ENCODE measurements at regions not wholly inside any gene's neighbourhood (a gene's known extent, or its start where the extent isn't known, plus 50 kb on each side); places are given as distances from the start of the nearest gene placed in this dataset.
"Not testable (repeated sequence)": the region's sequence is repeated elsewhere in the genome, so short reads cannot be mapped to it uniquely, and the experiment has no call there.

DNA sequence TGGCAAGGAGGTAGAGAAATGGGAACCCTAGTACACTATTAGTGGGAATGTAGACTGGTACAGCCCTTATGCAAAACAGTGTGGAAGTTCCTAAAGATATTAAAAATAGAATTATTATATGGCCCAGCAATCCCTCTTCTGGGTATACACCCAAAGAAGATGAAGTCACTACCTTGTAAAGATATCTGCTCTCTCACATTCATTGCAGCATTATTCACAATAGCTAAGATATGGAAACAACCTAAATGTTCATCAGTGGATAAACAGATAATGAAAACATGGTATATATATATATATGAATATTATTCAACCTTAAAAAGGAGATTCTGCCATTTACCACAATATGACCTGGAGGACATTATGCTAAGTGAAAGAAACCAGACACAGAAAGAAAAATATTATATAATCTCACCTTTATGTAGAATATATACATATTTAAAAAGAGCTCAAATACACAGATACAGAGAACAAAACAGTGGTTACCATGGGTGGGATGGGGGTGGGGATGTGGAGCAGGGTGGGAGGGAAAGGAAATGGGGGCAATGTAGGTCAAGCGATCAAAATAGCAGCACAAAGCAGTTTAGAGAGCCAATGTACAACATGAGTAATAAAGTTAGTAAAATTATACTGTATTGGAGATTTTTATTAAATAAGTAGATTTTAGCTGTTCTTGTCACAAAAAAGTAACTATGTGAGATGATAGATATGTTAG lies 138.6 kb downstream of the SPRY1 start:
- no peak for FAIRE-seq
- H3K27me3 ChIP-seq (ENCODE audit: control insufficient read depth in 3 of 3, insufficient read depth in 3 of 3, low read length in 3 of 3) = no peaks in the 10 kb centered on the region
- H3K9me3 ChIP-seq (ENCODE audit: control insufficient read depth in 2 of 2, insufficient read depth in 1 of 2, low read depth in 1 of 2, low read length in 1 of 2) = no peaks in the 10 kb centered on the region
- H3K36me3 ChIP-seq (ENCODE audit: control insufficient read depth in 3 of 3, insufficient read depth in 2 of 3, low read depth in 1 of 3, low read length in 3 of 3) = no peaks in the 10 kb centered on the region
- WGBS, 3 donors = 64 to 76% (median 74%) methylated on average over 1 of the region's 1 CpG
- H3K4me1 ChIP-seq (ENCODE audit: control insufficient read depth in 3 of 3, insufficient read depth in 2 of 3, low read depth in 1 of 3, low read length in 2 of 3) = no peaks in the 10 kb centered on the region
- H3K4me3 ChIP-seq (ENCODE audit: low read depth in 1 of 3, low read length in 3 of 3) = no peak overlapping the region
- H3K27ac ChIP-seq (ENCODE audit: low read depth in 1 of 3, low read length in 2 of 3) = no peak overlapping the region
- no peak for DNase-seq

GRCh38 chr4:123536225-123536624 lies 139.6 kb downstream of the SPRY1 start:
- no peak for FAIRE-seq
- no peak overlapping the region for H3K27ac ChIP-seq (ENCODE audit: low read depth in 1 of 3, low read length in 2 of 3)
- DNase-seq = no peak
- 62 to 79% (median 66%) methylated on average over 6 of the region's 6 CpGs for WGBS, 3 donors
- no peaks in the 10 kb centered on the region for H3K27me3 ChIP-seq (ENCODE audit: control insufficient read depth in 3 of 3, insufficient read depth in 3 of 3, low read length in 3 of 3)
- H3K4me1 ChIP-seq (ENCODE audit: control insufficient read depth in 3 of 3, insufficient read depth in 2 of 3, low read depth in 1 of 3, low read length in 2 of 3) = no peaks in the 10 kb centered on the region
- no peaks in the 10 kb centered on the region for H3K36me3 ChIP-seq (ENCODE audit: control insufficient read depth in 3 of 3, insufficient read depth in 2 of 3, low read depth in 1 of 3, low read length in 3 of 3)
- H3K4me3 ChIP-seq (ENCODE audit: low read depth in 1 of 3, low read length in 3 of 3) = no peak overlapping the region
- H3K9me3 ChIP-seq (ENCODE audit: control insufficient read depth in 2 of 2, insufficient read depth in 1 of 2, low read depth in 1 of 2, low read length in 1 of 2) = no peaks in the 10 kb centered on the region

DNA sequence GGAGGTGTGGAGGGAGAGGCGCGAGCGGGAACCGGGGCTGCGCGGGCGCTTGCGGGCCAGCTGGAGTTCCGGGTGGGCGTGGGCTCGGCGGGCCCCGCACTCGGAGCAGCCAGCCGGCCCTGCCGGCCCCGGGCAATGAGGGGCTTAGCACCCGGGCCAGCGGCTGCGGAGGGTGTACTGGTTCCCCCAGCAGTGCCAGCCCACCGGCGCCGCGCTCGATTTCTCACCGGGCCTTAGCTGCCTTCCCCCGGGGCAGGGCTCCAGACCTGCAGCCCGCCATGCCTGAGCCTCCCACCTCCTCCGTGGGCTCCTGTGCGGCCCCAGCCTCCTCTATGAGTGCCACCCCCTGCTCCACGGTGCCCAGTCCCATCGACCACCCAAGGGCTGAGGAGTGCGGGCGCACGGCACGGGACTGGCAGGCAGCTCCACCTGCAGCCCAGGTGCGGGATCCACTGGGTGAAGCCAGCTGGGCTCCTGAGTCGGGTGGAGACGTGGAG lies 141.4 kb downstream of the SPRY1 start:
- not testable (repeated sequence) for H3K27me3 ChIP-seq (ENCODE audit: control insufficient read depth in 3 of 3, insufficient read depth in 3 of 3, low read length in 3 of 3); H3K27ac ChIP-seq (ENCODE audit: low read depth in 1 of 3, low read length in 2 of 3); FAIRE-seq; DNase-seq; H3K9me3 ChIP-seq (ENCODE audit: control insufficient read depth in 2 of 2, insufficient read depth in 1 of 2, low read depth in 1 of 2, low read length in 1 of 2); H3K36me3 ChIP-seq (ENCODE audit: control insufficient read depth in 3 of 3, insufficient read depth in 2 of 3, low read depth in 1 of 3, low read length in 3 of 3); H3K4me3 ChIP-seq (ENCODE audit: low read depth in 1 of 3, low read length in 3 of 3); H3K4me1 ChIP-seq (ENCODE audit: control insufficient read depth in 3 of 3, insufficient read depth in 2 of 3, low read depth in 1 of 3, low read length in 2 of 3)
- 93 to 97% (median 96%) methylated on average over 18 to 39 of the region's 39 CpGs for WGBS, 3 donors

- 19 to 49% (median 35%) methylated on average over 7 of the region's 7 CpGs for WGBS, 3 donors
- no peaks in the 10 kb centered on the region for H3K36me3 ChIP-seq (ENCODE audit: control insufficient read depth in 3 of 3, insufficient read depth in 2 of 3, low read depth in 1 of 3, low read length in 3 of 3)
- DNase-seq = peak; percentile 87 to 90
- H3K27me3 ChIP-seq (ENCODE audit: control insufficient read depth in 3 of 3, insufficient read depth in 3 of 3, low read length in 3 of 3) = no peaks in the 10 kb centered on the region
- H3K27ac ChIP-seq (ENCODE audit: low read depth in 1 of 3, low read length in 2 of 3) = peak overlapping the region; percentile 77 to 92 (median 89)
- no peak overlapping the region for H3K4me3 ChIP-seq (ENCODE audit: low read depth in 1 of 3, low read length in 3 of 3)
- H3K9me3 ChIP-seq (ENCODE audit: control insufficient read depth in 2 of 2, insufficient read depth in 1 of 2, low read depth in 1 of 2, low read length in 1 of 2) = peaks cover 0 to 4% of the 10 kb centered on the region in 2 donors
- H3K4me1 ChIP-seq (ENCODE audit: control insufficient read depth in 3 of 3, insufficient read depth in 2 of 3, low read depth in 1 of 3, low read length in 2 of 3) = peaks cover 2 to 40% (median 2%) of the 10 kb centered on the region in 3 donors
- FAIRE-seq = no peak
These were observed 149.3 kb downstream of the SPRY1 start for GRCh38 chr4:123545667-123546572.

- H3K27ac ChIP-seq (ENCODE audit: low read depth in 1 of 3, low read length in 2 of 3) = peak overlapping the region; percentile 38 to 90 (median 89)
- peaks cover 0 to 4% of the 10 kb centered on the region in 2 donors for H3K9me3 ChIP-seq (ENCODE audit: control insufficient read depth in 2 of 2, insufficient read depth in 1 of 2, low read depth in 1 of 2, low read length in 1 of 2)
- DNase-seq (peak in 1 of 2 donors; percentile 48), FAIRE-seq (no peak)
- peaks cover 2 to 40% (median 2%) of the 10 kb centered on the region in 3 donors for H3K4me1 ChIP-seq (ENCODE audit: control insufficient read depth in 3 of 3, insufficient read depth in 2 of 3, low read depth in 1 of 3, low read length in 2 of 3)
- no peak overlapping the region for H3K4me3 ChIP-seq (ENCODE audit: low read depth in 1 of 3, low read length in 3 of 3)
- no peaks in the 10 kb centered on the region for H3K27me3 ChIP-seq (ENCODE audit: control insufficient read depth in 3 of 3, insufficient read depth in 3 of 3, low read length in 3 of 3)
- WGBS, 3 donors = 18 to 66% (median 40%) methylated on average over 9 of the region's 9 CpGs
- no peaks in the 10 kb centered on the region for H3K36me3 ChIP-seq (ENCODE audit: control insufficient read depth in 3 of 3, insufficient read depth in 2 of 3, low read depth in 1 of 3, low read length in 3 of 3)
These were observed 150.0 kb downstream of the SPRY1 start for GRCh38 chr4:123546573-123547060.

DNA sequence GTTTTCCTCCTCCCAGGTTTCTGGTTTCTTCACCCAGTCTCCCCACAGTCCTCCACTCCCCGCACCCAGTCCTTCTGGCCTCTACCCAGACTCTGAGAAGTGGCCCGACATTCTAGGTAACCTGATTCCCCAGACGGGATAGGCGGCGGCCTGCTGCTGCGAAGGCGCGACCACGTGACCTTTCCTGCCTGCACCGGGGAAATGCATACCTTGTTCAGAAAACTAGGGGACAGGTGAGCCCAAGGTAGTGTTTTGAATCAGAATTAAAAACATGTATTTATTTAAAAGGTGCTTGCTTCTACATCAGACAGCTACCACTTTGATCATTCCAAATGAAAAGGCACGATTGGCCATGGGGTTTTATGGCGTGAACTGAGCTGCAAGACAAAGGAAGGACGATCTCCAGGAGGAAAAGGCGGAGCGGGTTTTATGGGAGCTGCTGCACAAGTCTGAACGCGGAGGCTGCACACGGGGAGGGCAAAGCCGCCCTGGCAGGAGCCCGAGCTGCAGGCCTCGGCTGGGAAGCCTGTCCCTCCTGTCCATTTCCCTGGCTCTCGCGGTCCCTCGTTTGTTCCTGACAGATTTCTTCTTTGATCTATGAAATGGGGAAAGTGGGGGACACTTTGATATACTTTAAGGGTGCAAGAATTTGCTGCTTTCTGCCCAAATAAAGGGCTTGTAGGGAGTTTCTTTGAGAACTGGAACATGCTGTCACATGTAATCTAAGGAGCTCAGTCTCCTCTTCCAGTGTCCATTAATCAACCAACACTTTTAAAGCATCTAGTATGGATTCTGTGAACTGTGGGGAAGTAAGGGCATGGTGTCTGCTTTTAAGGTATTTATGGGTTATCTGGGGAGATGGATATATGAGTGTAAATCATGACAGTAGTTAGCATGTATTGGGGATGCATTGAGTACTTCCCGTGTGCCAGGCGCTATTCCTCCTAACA lies 150.9 kb downstream of the SPRY1 start:
- Histone ChIP-seq H3K36me3 (ENCODE audit: control insufficient read depth in 3 of 3, insufficient read depth in 2 of 3, low read depth in 1 of 3, low read length in 3 of 3) (no peaks in the 10 kb centered on the region), H3K4me3 (ENCODE audit: low read depth in 1 of 3, low read length in 3 of 3) (peak overlapping the region in 1 of 3 donors; percentile 1), H3K9me3 (ENCODE audit: control insufficient read depth in 2 of 2, insufficient read depth in 1 of 2, low read depth in 1 of 2, low read length in 1 of 2) (peaks cover 0 to 4% of the 10 kb centered on the region in 2 donors), H3K27ac (ENCODE audit: low read depth in 1 of 3, low read length in 2 of 3) (peak overlapping the region; percentile 35 to 90 (median 89)), H3K4me1 (ENCODE audit: control insufficient read depth in 3 of 3, insufficient read depth in 2 of 3, low read depth in 1 of 3, low read length in 2 of 3) (peaks cover 2 to 41% (median 2%) of the 10 kb centered on the region in 3 donors), H3K27me3 (ENCODE audit: control insufficient read depth in 3 of 3, insufficient read depth in 3 of 3, low read length in 3 of 3) (no peaks in the 10 kb centered on the region)
- FAIRE-seq = no peak
- WGBS, 3 donors = 24 to 68% (median 41%) methylated on average over 26 of the region's 26 CpGs
- DNase-seq = peak; percentile 79 to 85

- Histone ChIP-seq H3K36me3 (ENCODE audit: control insufficient read depth in 3 of 3, insufficient read depth in 2 of 3, low read depth in 1 of 3, low read length in 3 of 3) (no peaks in the 10 kb centered on the region), H3K27me3 (ENCODE audit: control insufficient read depth in 3 of 3, insufficient read depth in 3 of 3, low read length in 3 of 3) (no peaks in the 10 kb centered on the region), H3K9me3 (ENCODE audit: control insufficient read depth in 2 of 2, insufficient read depth in 1 of 2, low read depth in 1 of 2, low read length in 1 of 2) (peaks cover 0 to 4% of the 10 kb centered on the region in 2 donors), H3K4me3 (ENCODE audit: low read depth in 1 of 3, low read length in 3 of 3) (no peak overlapping the region), H3K27ac (ENCODE audit: low read depth in 1 of 3, low read length in 2 of 3) (peak overlapping the region in 1 of 3 donors; percentile 91), H3K4me1 (ENCODE audit: control insufficient read depth in 3 of 3, insufficient read depth in 2 of 3, low read depth in 1 of 3, low read length in 2 of 3) (peaks cover 10 to 60% (median 17%) of the 10 kb centered on the region in 3 donors)
- WGBS, 3 donors = 75 to 80% (median 76%) methylated on average over 4 of the region's 4 CpGs
- DNase-seq (no peak), FAIRE-seq (no peak)
These were observed 156.7 kb downstream of the SPRY1 start for GRCh38 chr4:123553279-123553678.

Measured in small intestine (tissue), 7 donors.